HCT116 (cell line): ENCODE measurements at regions not wholly inside any gene's neighbourhood (a gene's known extent, or its start where the extent isn't known, plus 50 kb on each side); places are given as distances from the start of the nearest gene placed in this dataset.

Source experiments
- ATAC-seq: fragments of 200-7000 bp; cut with Tn5 transposase; 2 replicates; pipeline ENCODE4 v1.9.1; 2020; ENCODE audit warnings: mild to moderate bottlenecking, moderate library complexity
- BruUV-seq: library from RNA; stranded (reverse); fragments of 400-500 nt; replicated peaks from 2 replicates; lab custom pipeline; 2021; lab: Mats Ljungman, UMichigan
- CTCF ChIA-PET: fragments of 300-600 bp; sonication (Branson Sonifier 250); formaldehyde crosslinking; loops from one replicate; lab custom pipeline; 2021; ENCODE audit warnings: antibody characterized with exemption; lab: Charles Lee
- POLR2A ChIA-PET: fragments of 300-600, 350-600 bp; sonication (Branson Sonifier 250); formaldehyde crosslinking; loops from one replicate; lab custom pipeline; 2021; ENCODE audit warnings: antibody characterized with exemption; lab: Charles Lee
- RAD21 ChIA-PET, 2 experiments: fragments of 300-600 bp; sonication (Branson Sonifier 250); formaldehyde crosslinking; loops; one replicate each; lab custom pipeline; 2023; ENCODE audit warnings: low total read pairs in 2 of 2; ENCODE audit not compliant: uncharacterized antibody in 2 of 2, unreplicated experiment in 2 of 2, low non-redundant PET in 1 of 2; lab: Charles Lee
- DNase-seq: peaks from one replicate; pipeline ENCODE4 v3.0.0-alpha.2; 2010; ENCODE audit warnings: low read depth, low spot score
- H2AFZ ChIP-seq: fragments of 200-600 bp; shearing (Covaris generic), sonication (generic); 2 replicates; pipeline ENCODE4 v1.6.1; 2017; ENCODE audit warnings: low read depth, mixed run types, mixed read lengths, antibody characterized with exemption, low read length; ENCODE audit not compliant: poor library complexity, severe bottlenecking
- H3K27ac ChIP-seq: 2 replicates; pipeline ENCODE4 v1.5.1; 2012; ENCODE audit warnings: low read depth, low read length
- H3K27me3 ChIP-seq: fragments of 200-600 bp; sonication (generic); 2 replicates; pipeline ENCODE4 v1.6.1; 2016; ENCODE audit warnings: mixed run types, low read length, mixed read lengths; ENCODE audit not compliant: insufficient read depth
- H3K36me3 ChIP-seq, 2 experiments: fragments of 200-500 bp in 1 of 2; fragments of 200-600 bp in 1 of 2; sonication (Bioruptor generic) in 1 of 2; sonication (generic) in 1 of 2; 2 replicates each; pipeline versions ENCODE4 v1.5.1 to v1.6.1; 2014 to 2016; ENCODE audit warnings: low read length in 2 of 2, inconsistent platforms in 1 of 2, mixed read lengths in 1 of 2, mixed run types in 1 of 2; ENCODE audit not compliant: insufficient read depth in 2 of 2, control insufficient read depth in 1 of 2
- H3K4me1 ChIP-seq, 2 experiments: fragments of 200-600 bp in 1 of 2; sonication (generic) in 1 of 2; 2 replicates each; pipeline versions ENCODE4 v1.5.1 to v1.6.1; 2012 to 2017; ENCODE audit warnings: low read length in 2 of 2, inconsistent platforms in 1 of 2, mild to moderate bottlenecking in 1 of 2, mixed read lengths in 1 of 2, mixed run types in 1 of 2, moderate library complexity in 1 of 2; ENCODE audit not compliant: insufficient read depth in 2 of 2, control insufficient read depth in 1 of 2
- H3K4me2 ChIP-seq: fragments of 200-600 bp; sonication (generic); 2 replicates; pipeline ENCODE4 v1.6.1; 2017; ENCODE audit warnings: mixed run types, low read length, mixed read lengths
- H3K4me3 ChIP-seq, 2 experiments: fragments of 200-600 bp in 1 of 2; sonication (generic) in 1 of 2; replicated peaks in 1 of 2; 2 replicates each; pipeline ENCODE4 v1.5.1; 2011 to 2016; ENCODE audit warnings: low read length in 2 of 2, control low read depth in 1 of 2, low read depth in 1 of 2, mild to moderate bottlenecking in 1 of 2, mixed read lengths in 1 of 2, mixed run types in 1 of 2
- H3K79me2 ChIP-seq: fragments of 200-600 bp; sonication (generic); 2 replicates; pipeline ENCODE4 v1.6.1; 2017; ENCODE audit warnings: mild to moderate bottlenecking, mixed run types, low read length, moderate library complexity, mixed read lengths; ENCODE audit not compliant: insufficient read depth
- H3K9ac ChIP-seq: fragments of 200-600 bp; sonication (generic); 2 replicates; pipeline ENCODE4 v1.6.1; 2016; ENCODE audit warnings: low read length, mixed read lengths
- H3K9me2 ChIP-seq: fragments of 200-600 bp; sonication (generic), shearing (Covaris generic); 2 replicates; pipeline ENCODE4 v1.6.1; 2017; ENCODE audit warnings: mixed run types, mild to moderate bottlenecking, moderate library complexity; ENCODE audit not compliant: insufficient read depth
- H3K9me3 ChIP-seq, 2 experiments: fragments of 200-500 bp in 1 of 2; fragments of 200-600 bp in 1 of 2; sonication (Bioruptor generic) in 1 of 2; sonication (generic) in 1 of 2; 2 replicates each; pipeline ENCODE4 v1.6.1; 2014 to 2017; ENCODE audit warnings: low read length in 2 of 2, mixed read lengths in 2 of 2, inconsistent platforms in 1 of 2, low read depth in 1 of 2, mild to moderate bottlenecking in 1 of 2, mixed run types in 1 of 2, moderate library complexity in 1 of 2; ENCODE audit not compliant: control insufficient read depth in 1 of 2, insufficient read depth in 1 of 2
- H4K20me1 ChIP-seq: fragments of 200-600 bp; sonication (generic), shearing (Covaris generic); 2 replicates; pipeline ENCODE4 v1.6.1; 2017; ENCODE audit warnings: mixed run types, mild to moderate bottlenecking, moderate library complexity; ENCODE audit not compliant: insufficient read depth
- ATF3 ChIP-seq: IDR thresholded peaks from 2 replicates; pipeline ENCODE4 v1.6.1; 2012
- CEBPB ChIP-seq: IDR thresholded peaks from 2 replicates; pipeline ENCODE4 v1.6.1; 2012; ENCODE audit warnings: low read depth
- CTCF ChIP-seq, 3 experiments: fragments of 200-600 bp in 1 of 3; sonication (generic) in 1 of 3; IDR thresholded peaks in 2 of 3; conservative IDR thresholded peaks in 1 of 3; 2 replicates each; pipeline ENCODE4 v1.5.1; 2012 to 2017; ENCODE audit warnings: low read depth in 2 of 3, low read length in 2 of 3, antibody characterized with exemption in 1 of 3, borderline replicate concordance in 1 of 3, control low read depth in 1 of 3, mild to moderate bottlenecking in 1 of 3, mixed read lengths in 1 of 3, mixed run types in 1 of 3, moderate library complexity in 1 of 3; ENCODE audit not compliant: insufficient read depth in 1 of 3
- EGR1 ChIP-seq: IDR thresholded peaks from 2 replicates; pipeline ENCODE4 v1.6.1; 2012; ENCODE audit warnings: low read depth
- ELF1 ChIP-seq: IDR thresholded peaks from 2 replicates; pipeline ENCODE4 v1.6.1; 2012; ENCODE audit warnings: low read depth, borderline replicate concordance
- EZH2 ChIP-seq: fragments of 200-600 bp; sonication (generic); IDR thresholded peaks from 2 replicates; pipeline ENCODE4 v1.6.1; 2017; ENCODE audit warnings: antibody characterized with exemption, mixed run types
- EZH2phosphoT487 ChIP-seq: fragments of 200-600 bp; IDR thresholded peaks from 2 replicates; pipeline ENCODE4 v1.6.1; 2018; ENCODE audit warnings: antibody characterized with exemption, borderline replicate concordance
- JUND ChIP-seq: IDR thresholded peaks from 2 replicates; pipeline ENCODE4 v1.6.1; 2012
- POLR2AphosphoS5 ChIP-seq: IDR thresholded peaks from 2 replicates; pipeline ENCODE4 v1.6.1; 2011; ENCODE audit warnings: mild to moderate bottlenecking, low read depth, low read length, moderate library complexity
- RAD21 ChIP-seq: IDR thresholded peaks from 2 replicates; pipeline ENCODE4 v1.6.1; 2012; ENCODE audit warnings: low read depth, mild to moderate bottlenecking
- REST ChIP-seq: IDR thresholded peaks from 2 replicates; pipeline ENCODE4 v1.6.1; 2012; ENCODE audit warnings: low read depth
- SIN3A ChIP-seq: IDR thresholded peaks from 2 replicates; pipeline ENCODE4 v1.6.1; 2012; ENCODE audit warnings: low read depth
- SP1 ChIP-seq: IDR thresholded peaks from 2 replicates; pipeline ENCODE4 v1.6.1; 2012; ENCODE audit warnings: low read depth
- YY1 ChIP-seq: IDR thresholded peaks from 2 replicates; pipeline ENCODE4 v1.6.1; 2011; ENCODE audit warnings: low read length, low read depth, moderate library complexity, mild to moderate bottlenecking; ENCODE audit not compliant: insufficient replicate concordance; ENCODE audit errors: extremely low read depth
- ZBTB33 ChIP-seq: IDR thresholded peaks from 2 replicates; pipeline ENCODE4 v1.6.1; 2011; ENCODE audit warnings: mild to moderate bottlenecking, low read length, moderate library complexity; ENCODE audit not compliant: insufficient replicate concordance; ENCODE audit errors: extremely low read depth
- ZNF274 ChIP-seq: fragments of 200-500 bp; sonication (Bioruptor generic); IDR thresholded peaks from 2 replicates; pipeline ENCODE4 v1.6.1; 2014; ENCODE audit warnings: mild to moderate bottlenecking, low read depth, low read length, inconsistent platforms
- intact Hi-C: fragments of 100-400 bp; cut with micrococcal nuclease; formaldehyde crosslinking; loops from 2 replicates; pipeline ENCODE4 v1.10.0; 2022

- Histone ChIP-seq H3K27ac (no peak overlapping the region), H2AFZ (no peak overlapping the region), H3K36me3 (no peaks in the 10 kb centered on the region), H3K79me2 (no peaks in the 10 kb centered on the region), H3K4me2 (no peak overlapping the region), H3K4me1 (no peaks in the 10 kb centered on the region), H4K20me1 (no peaks in the 10 kb centered on the region), H3K9me2 (no peaks in the 10 kb centered on the region), H3K9me3 (no peaks in the 10 kb centered on the region), H3K4me3 (no peak overlapping the region), H3K9ac (no peak overlapping the region), H3K27me3 (no peaks in the 10 kb centered on the region)
- ATAC-seq (no peak), DNase-seq (no peak)
- TF ChIP-seq EZH2 (no peak), ELF1 (no peak), EZH2phosphoT487 (no peak), ZBTB33 (no peak), REST (no peak), POLR2AphosphoS5 (no peak), RAD21 (no peak), JUND (no peak), SP1 (no peak), ATF3 (no peak), YY1 (no peak), CTCF (IDR thresholded peaks at IDR 0.05 in 2 of 3, conservative IDR thresholded peaks at IDR 0.05 in 1 of 3; ENCODE audit: borderline replicate concordance in 1 of 3, insufficient read depth in 1 of 3, low read depth in 2 of 3, low read length in 2 of 3) (no peak), ZNF274 (no peak), CEBPB (no peak), SIN3A (no peak), EGR1 (no peak)
- ChIA-PET POLR2A (no interaction called here), CTCF (no interaction called here), RAD21 (no interaction called here)
- intact Hi-C loops, result no loop called here
- BruUV-seq, result no TSS peak
Measured at GRCh38 chr6:11854408-11855165, 76.0 kb upstream of the ADTRP start.
